HepG2 (cell line): ENCODE measurements at regions not wholly inside any gene's neighbourhood (a gene's known extent, or its start where the extent isn't known, plus 50 kb on each side); places are given as distances from the start of the nearest gene placed in this dataset.

Experiments
- ATAC-seq: fragments of 200-7000 bp; cut with Tn5 transposase; 3 replicates; pipeline ENCODE4 v1.9.1; 2020; ENCODE audit warnings: mild to moderate bottlenecking, moderate library complexity
- BruUV-seq: library from RNA; stranded (reverse); fragments of 400-500 nt; replicated peaks from 2 replicates; lab custom pipeline; 2021; lab: Mats Ljungman, UMichigan
- CTCF ChIA-PET: fragments of 300-600 bp; formaldehyde crosslinking; extraction: SDS; loops from one replicate; lab custom pipeline; 2021; ENCODE audit warnings: low total read pairs, inconsistent platforms, low intra/inter-chr PET ratio; lab: Yijun Ruan, JAX
- POLR2A ChIA-PET: fragments of 350-600 bp; sonication (Branson Sonifier 250); formaldehyde crosslinking; loops from one replicate; lab custom pipeline; 2020; ENCODE audit warnings: antibody characterized with exemption, inconsistent platforms; lab: Yijun Ruan, JAX
- DNase-seq: peaks from one replicate; pipeline ENCODE4 v3.0.0-alpha.2; 2015; ENCODE audit warnings: low spot score
- FAIRE-seq: peaks from 3 replicates; lab custom pipeline; 2011; peaks lifted over from hg19 to GRCh38; lab: Jason Lieb, UNC
- H2AFZ ChIP-seq: one replicate; pipeline ENCODE4 v1.6.1; 2011; ENCODE audit warnings: low read length, inconsistent platforms
- H3K27ac ChIP-seq: fragments of 300-600 bp; 3 replicates; pipeline ENCODE4 v1.8.0; 2011; ENCODE audit warnings: mixed run types, mild to moderate bottlenecking, mixed read lengths, low read length, inconsistent platforms; ENCODE audit not compliant: insufficient read depth; ENCODE audit errors: extremely low read length
- H3K27me3 ChIP-seq, 2 experiments: fragments of 200-600 bp in 1 of 2; 2 replicates in 1 of 2; 3 replicates in 1 of 2; pipeline versions ENCODE4 v1.6.0 to v1.8.0; 2011; ENCODE audit warnings: low read length in 2 of 2, mild to moderate bottlenecking in 2 of 2, moderate library complexity in 2 of 2, inconsistent platforms in 1 of 2; ENCODE audit not compliant: insufficient read depth in 2 of 2, control insufficient read depth in 1 of 2
- H3K36me3 ChIP-seq, 2 experiments: fragments of 200-600 bp in 1 of 2; replicated peaks in 1 of 2; 2 replicates in 1 of 2; 3 replicates in 1 of 2; pipeline versions ENCODE4 v1.5.1 to v1.8.0; 2011; ENCODE audit warnings: low read length in 2 of 2, inconsistent platforms in 1 of 2; ENCODE audit not compliant: insufficient read depth in 2 of 2, control insufficient read depth in 1 of 2
- H3K4me1 ChIP-seq: 2 replicates; pipeline ENCODE4 v1.5.1; 2012; ENCODE audit warnings: low read length, inconsistent platforms; ENCODE audit not compliant: insufficient read depth
- H3K4me2 ChIP-seq: 2 replicates; pipeline ENCODE4 v1.6.0; 2011; ENCODE audit warnings: low read depth, low read length, inconsistent platforms
- H3K4me3 ChIP-seq, 3 experiments: fragments of 200-600 bp in 1 of 3; sonication (generic), shearing (Covaris generic) in 1 of 3; replicated peaks in 1 of 3; 2 replicates each; pipeline ENCODE4 v1.5.1; 2011 to 2016; ENCODE audit warnings: low read length in 3 of 3, inconsistent platforms in 2 of 3, low read depth in 2 of 3, mild to moderate bottlenecking in 2 of 3, control low read depth in 1 of 3, mixed read lengths in 1 of 3; ENCODE audit not compliant: insufficient read depth in 1 of 3
- H3K79me2 ChIP-seq: one replicate; pipeline ENCODE4 v1.6.1; 2011; ENCODE audit warnings: low read length, inconsistent platforms; ENCODE audit not compliant: insufficient read depth
- H3K9ac ChIP-seq: 2 replicates; pipeline ENCODE4 v1.6.0; 2011; ENCODE audit warnings: mild to moderate bottlenecking, low read depth, low read length, inconsistent platforms; ENCODE audit not compliant: insufficient read depth
- H3K9me3 ChIP-seq: 2 replicates; pipeline ENCODE4 v1.5.1; 2012; ENCODE audit warnings: mild to moderate bottlenecking, low read length
- H4K20me1 ChIP-seq: 2 replicates; pipeline ENCODE4 v1.6.0; 2011; ENCODE audit warnings: inconsistent platforms, mild to moderate bottlenecking, low read length, moderate library complexity; ENCODE audit not compliant: insufficient read depth
- CEBPG ChIP-seq: IDR thresholded peaks from 2 replicates; pipeline ENCODE4 v1.6.1; 2016
- ISL2 ChIP-seq: sonication (generic); formaldehyde crosslinking; IDR thresholded peaks from 2 replicates; pipeline ENCODE4 v1.5.0; 2020; ENCODE audit warnings: missing genetic modification reagents
- NONO ChIP-seq, 2 experiments: fragments of 450-650 bp in 1 of 2; sonication (generic) in 1 of 2; formaldehyde crosslinking in 1 of 2; IDR thresholded peaks in 1 of 2; conservative IDR thresholded peaks in 1 of 2; 2 replicates each; pipeline versions ENCODE4 v1.6.1 to v1.8.0; 2017 to 2022; ENCODE audit warnings: mild to moderate bottlenecking in 1 of 2, missing genetic modification reagents in 1 of 2, moderate library complexity in 1 of 2
- PRPF4 ChIP-seq: fragments of 200-400 bp; formaldehyde crosslinking; IDR thresholded peaks from 2 replicates; pipeline ENCODE4 v1.6.1; 2016; ENCODE audit warnings: low read length, low read depth; ENCODE audit not compliant: poor library complexity, severe bottlenecking
- RFX1 ChIP-seq: fragments of 450-650 bp; IDR thresholded peaks from 2 replicates; pipeline ENCODE4 v1.6.1; 2017
- SMC3 ChIP-seq: IDR thresholded peaks from 2 replicates; pipeline ENCODE4 v1.6.1; 2011; ENCODE audit warnings: low read length, improper control_type of control experiment
- ZC3H4 ChIP-seq: sonication (generic); formaldehyde crosslinking; IDR thresholded peaks from 2 replicates; pipeline ENCODE4 v1.4.0; 2020; ENCODE audit warnings: missing genetic modification reagents, borderline replicate concordance
- ZNF235 ChIP-seq: sonication (generic); formaldehyde crosslinking; IDR thresholded peaks from 2 replicates; pipeline ENCODE4 v1.8.1; 2023; ENCODE audit warnings: mild to moderate bottlenecking, missing genetic modification reagents, borderline replicate concordance
- ZNF264 ChIP-seq: sonication (generic); formaldehyde crosslinking; IDR thresholded peaks from 2 replicates; pipeline ENCODE4 v1.4.0; 2020; ENCODE audit warnings: missing genetic modification reagents
- ZNF383 ChIP-seq: sonication (generic); formaldehyde crosslinking; IDR thresholded peaks from 2 replicates; pipeline ENCODE4 v1.4.0; 2020; ENCODE audit warnings: missing genetic modification reagents, mild to moderate bottlenecking, borderline replicate concordance
- ZNF703 ChIP-seq: sonication (generic); formaldehyde crosslinking; IDR thresholded peaks from 2 replicates; pipeline ENCODE4 v1.5.1; 2020; ENCODE audit warnings: missing genetic modification reagents, mild to moderate bottlenecking, moderate library complexity, borderline replicate concordance
- ZNF839 ChIP-seq: sonication (generic); formaldehyde crosslinking; IDR thresholded peaks from 2 replicates; pipeline ENCODE4 v1.4.0; 2020; ENCODE audit warnings: missing genetic modification reagents, mild to moderate bottlenecking, borderline replicate concordance
- ZSCAN25 ChIP-seq: sonication (generic); formaldehyde crosslinking; IDR thresholded peaks from 2 replicates; pipeline ENCODE4 v1.8.0; 2022; ENCODE audit warnings: mild to moderate bottlenecking, missing genetic modification reagents
- WGBS: methylation state at CpG from one replicate; pipeline ENCODE4 v1.1.6; 2017; ENCODE audit warnings: low lambda C conversion rate; 5-methylcytosine and 5-hydroxymethylcytosine counted together
- in situ Hi-C: cut with HindIII; loops from 2 replicates; pipeline ENCODE4 v1.10.0; 2017; ENCODE audit warnings: low pct_unique_long_range_greater_than_20kb; ENCODE audit not compliant: extremely low pct_ligation_motif_present
- intact Hi-C: fragments of 100-400 bp; cut with micrococcal nuclease; formaldehyde crosslinking; loops from one replicate; pipeline ENCODE4 v1.10.0; 2022; ENCODE audit not compliant: unreplicated experiment
- TF ChIP-seq, protein P1 (sequence below): sonication (generic); formaldehyde crosslinking; IDR thresholded peaks from 2 replicates; pipeline ENCODE4 v1.4.0; 2020; ENCODE audit warnings: mild to moderate bottlenecking, missing genetic modification reagents
- TF ChIP-seq, protein P2 (sequence below): sonication (generic); formaldehyde crosslinking; IDR thresholded peaks from 2 replicates; pipeline ENCODE4 v1.9.0; 2021; ENCODE audit warnings: missing genetic modification reagents, mild to moderate bottlenecking, borderline replicate concordance
- TF ChIP-seq, protein P3 (sequence below): sonication (generic); formaldehyde crosslinking; IDR thresholded peaks from 2 replicates; pipeline ENCODE4 v1.9.0; 2022; ENCODE audit warnings: missing genetic modification reagents, mild to moderate bottlenecking, borderline replicate concordance
- TF ChIP-seq, protein P4 (sequence below): fragments of 450-650 bp; IDR thresholded peaks from 2 replicates; pipeline ENCODE4 v1.6.1; 2017
- TF ChIP-seq, protein P5 (sequence below): sonication (generic); formaldehyde crosslinking; IDR thresholded peaks from 2 replicates; pipeline ENCODE4 v1.5.0; 2020; ENCODE audit warnings: mild to moderate bottlenecking, low read depth, missing genetic modification reagents, borderline replicate concordance

DNA sequence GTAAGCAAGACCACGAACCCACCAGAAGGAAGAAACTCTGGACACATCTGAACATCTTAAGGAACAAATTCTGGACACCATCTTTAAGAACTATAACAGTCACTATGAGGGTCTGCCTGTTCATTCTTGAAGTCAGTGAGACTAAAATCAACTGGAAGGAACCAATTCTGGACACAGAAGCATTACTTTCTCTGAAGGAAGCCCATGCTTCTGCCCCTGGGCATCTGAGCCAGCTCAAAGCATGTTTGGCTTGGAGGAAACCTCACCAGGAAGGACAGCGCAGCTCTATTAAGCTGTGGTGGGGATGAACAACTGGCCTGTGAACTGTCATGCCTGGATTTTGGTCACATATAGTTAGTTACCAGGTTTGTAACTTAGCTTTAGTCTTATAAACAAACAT is 132.4 kb upstream of the GDF10 start:
- Histone ChIP-seq H3K9me3 (no peaks in the 10 kb centered on the region), H3K27me3 (peaks cover 0 to 10% of the 10 kb centered on the region in 2 experiments; a peak in 2 of 5 replicates), H3K9ac (no peak overlapping the region), H3K79me2 (no peaks in the 10 kb centered on the region), H3K4me1 (no peaks in the 10 kb centered on the region), H3K27ac (no peak overlapping the region), H4K20me1 (no peaks in the 10 kb centered on the region), H3K4me2 (no peak overlapping the region), H2AFZ (no peak overlapping the region), H3K36me3 (no peaks in the 10 kb centered on the region), H3K4me3 (no peak overlapping the region)
- in situ Hi-C loops (no loop called here), intact Hi-C loops (no loop called here)
- ATAC-seq = no peak
- TF ChIP-seq PRPF4 (no peak), ZNF703 (CRISPR knock-in tag) (no peak), ZNF235 (CRISPR knock-in tag) (no peak), ISL2 (no peak), NONO (IDR thresholded peaks at IDR 0.05) (no peak), NONO (CRISPR knock-in tag; conservative IDR thresholded peaks at IDR 0.05) (no peak), SMC3 (no peak), ZSCAN25 (CRISPR knock-in tag) (no peak), ZNF264 (CRISPR knock-in tag) (no peak), ZNF383 (no peak), CEBPG (CRISPR knock-in tag) (no peak), ZC3H4 (CRISPR knock-in tag) (no peak), RFX1 (no peak), ZNF839 (CRISPR knock-in tag) (no peak)
- TF ChIP-seq, protein P1, sequence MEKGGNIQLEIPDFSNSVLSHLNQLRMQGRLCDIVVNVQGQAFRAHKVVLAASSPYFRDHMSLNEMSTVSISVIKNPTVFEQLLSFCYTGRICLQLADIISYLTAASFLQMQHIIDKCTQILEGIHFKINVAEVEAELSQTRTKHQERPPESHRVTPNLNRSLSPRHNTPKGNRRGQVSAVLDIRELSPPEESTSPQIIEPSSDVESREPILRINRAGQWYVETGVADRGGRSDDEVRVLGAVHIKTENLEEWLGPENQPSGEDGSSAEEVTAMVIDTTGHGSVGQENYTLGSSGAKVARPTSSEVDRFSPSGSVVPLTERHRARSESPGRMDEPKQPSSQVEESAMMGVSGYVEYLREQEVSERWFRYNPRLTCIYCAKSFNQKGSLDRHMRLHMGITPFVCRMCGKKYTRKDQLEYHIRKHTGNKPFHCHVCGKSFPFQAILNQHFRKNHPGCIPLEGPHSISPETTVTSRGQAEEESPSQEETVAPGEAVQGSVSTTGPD (CRISPR knock-in tag) = no peak
- TF ChIP-seq, protein P2, sequence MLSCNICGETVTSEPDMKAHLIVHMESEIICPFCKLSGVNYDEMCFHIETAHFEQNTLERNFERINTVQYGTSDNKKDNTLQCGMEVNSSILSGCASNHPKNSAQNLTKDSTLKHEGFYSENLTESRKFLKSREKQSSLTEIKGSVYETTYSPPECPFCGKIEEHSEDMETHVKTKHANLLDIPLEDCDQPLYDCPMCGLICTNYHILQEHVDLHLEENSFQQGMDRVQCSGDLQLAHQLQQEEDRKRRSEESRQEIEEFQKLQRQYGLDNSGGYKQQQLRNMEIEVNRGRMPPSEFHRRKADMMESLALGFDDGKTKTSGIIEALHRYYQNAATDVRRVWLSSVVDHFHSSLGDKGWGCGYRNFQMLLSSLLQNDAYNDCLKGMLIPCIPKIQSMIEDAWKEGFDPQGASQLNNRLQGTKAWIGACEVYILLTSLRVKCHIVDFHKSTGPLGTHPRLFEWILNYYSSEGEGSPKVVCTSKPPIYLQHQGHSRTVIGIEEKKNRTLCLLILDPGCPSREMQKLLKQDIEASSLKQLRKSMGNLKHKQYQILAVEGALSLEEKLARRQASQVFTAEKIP (CRISPR knock-in tag) = no peak
- TF ChIP-seq, protein P3, sequence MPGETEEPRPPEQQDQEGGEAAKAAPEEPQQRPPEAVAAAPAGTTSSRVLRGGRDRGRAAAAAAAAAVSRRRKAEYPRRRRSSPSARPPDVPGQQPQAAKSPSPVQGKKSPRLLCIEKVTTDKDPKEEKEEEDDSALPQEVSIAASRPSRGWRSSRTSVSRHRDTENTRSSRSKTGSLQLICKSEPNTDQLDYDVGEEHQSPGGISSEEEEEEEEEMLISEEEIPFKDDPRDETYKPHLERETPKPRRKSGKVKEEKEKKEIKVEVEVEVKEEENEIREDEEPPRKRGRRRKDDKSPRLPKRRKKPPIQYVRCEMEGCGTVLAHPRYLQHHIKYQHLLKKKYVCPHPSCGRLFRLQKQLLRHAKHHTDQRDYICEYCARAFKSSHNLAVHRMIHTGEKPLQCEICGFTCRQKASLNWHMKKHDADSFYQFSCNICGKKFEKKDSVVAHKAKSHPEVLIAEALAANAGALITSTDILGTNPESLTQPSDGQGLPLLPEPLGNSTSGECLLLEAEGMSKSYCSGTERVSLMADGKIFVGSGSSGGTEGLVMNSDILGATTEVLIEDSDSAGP (CRISPR knock-in tag) = no peak
- TF ChIP-seq, protein P4, sequence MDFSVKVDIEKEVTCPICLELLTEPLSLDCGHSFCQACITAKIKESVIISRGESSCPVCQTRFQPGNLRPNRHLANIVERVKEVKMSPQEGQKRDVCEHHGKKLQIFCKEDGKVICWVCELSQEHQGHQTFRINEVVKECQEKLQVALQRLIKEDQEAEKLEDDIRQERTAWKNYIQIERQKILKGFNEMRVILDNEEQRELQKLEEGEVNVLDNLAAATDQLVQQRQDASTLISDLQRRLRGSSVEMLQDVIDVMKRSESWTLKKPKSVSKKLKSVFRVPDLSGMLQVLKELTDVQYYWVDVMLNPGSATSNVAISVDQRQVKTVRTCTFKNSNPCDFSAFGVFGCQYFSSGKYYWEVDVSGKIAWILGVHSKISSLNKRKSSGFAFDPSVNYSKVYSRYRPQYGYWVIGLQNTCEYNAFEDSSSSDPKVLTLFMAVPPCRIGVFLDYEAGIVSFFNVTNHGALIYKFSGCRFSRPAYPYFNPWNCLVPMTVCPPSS = no peak
- TF ChIP-seq, protein P5, sequence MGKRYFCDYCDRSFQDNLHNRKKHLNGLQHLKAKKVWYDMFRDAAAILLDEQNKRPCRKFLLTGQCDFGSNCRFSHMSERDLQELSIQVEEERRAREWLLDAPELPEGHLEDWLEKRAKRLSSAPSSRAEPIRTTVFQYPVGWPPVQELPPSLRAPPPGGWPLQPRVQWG (CRISPR knock-in tag) = no peak
- no TSS peak for BruUV-seq
- FAIRE-seq = no peak
- WGBS = 0% methylated on average over 1 of the region's 2 CpGs
- DNase-seq = no peak
- ChIA-PET POLR2A (no interaction called here), CTCF (no interaction called here)
